ENCODE measurements at regions not wholly inside any gene's neighbourhood (a gene's known extent, or its start where the extent isn't known, plus 50 kb on each side); places are given as distances from the start of the nearest gene placed in this dataset.
A peak's percentile ranks its signal among the peaks of the same experiment; 100 is the strongest.

- DNase-seq (ENCODE audit: low read depth): peak; percentile 55
Observed at GRCh38 chr2:48852938-48853337, 97.4 kb upstream of the LHCGR start.

- DNase-seq (ENCODE audit: low read depth): no peak
Observed at GRCh38 chr2:48851161-48851560, 95.6 kb upstream of the LHCGR start.

GRCh38 chr2:48849770-48850169, 94.2 kb upstream of the LHCGR start:
- DNase-seq (ENCODE audit: low read depth): peak; percentile 35

- DNase-seq (ENCODE audit: low read depth): no peak
Observed at GRCh38 chr2:48845684-48846083, 90.2 kb upstream of the LHCGR start.

GRCh38 chr2:48844417-48845155, 89.1 kb upstream of the LHCGR start:
- peak; percentile 50 for DNase-seq (ENCODE audit: low read depth)

GRCh38 chr2:48841126-48841525, 85.6 kb upstream of the LHCGR start:
- DNase-seq (ENCODE audit: low read depth): no peak

GRCh38 chr2:48838029-48838428, 82.5 kb upstream of the LHCGR start:
- no peak for DNase-seq (ENCODE audit: low read depth)

GRCh38 chr2:48829569-48829968, 74.0 kb upstream of the LHCGR start:
- no peak for DNase-seq (ENCODE audit: low read depth)

GRCh38 chr2:48829036-48829435, 73.5 kb upstream of the LHCGR start:
- peak; percentile 23 for DNase-seq (ENCODE audit: low read depth)

GRCh38 chr2:48826986-48827385, 71.5 kb upstream of the LHCGR start:
- DNase-seq (ENCODE audit: low read depth): no peak

GRCh38 chr2:48824116-48824515, 68.6 kb upstream of the LHCGR start:
- no peak for DNase-seq (ENCODE audit: low read depth)

GRCh38 chr2:48819206-48819735, 63.7 kb upstream of the LHCGR start:
- DNase-seq (ENCODE audit: low read depth): no peak

- DNase-seq (ENCODE audit: low read depth): no peak
Observed at GRCh38 chr2:48817355-48817754, 61.8 kb upstream of the LHCGR start.

GRCh38 chr2:48812416-48812815, 56.9 kb upstream of the LHCGR start:
- DNase-seq (ENCODE audit: low read depth): no peak

GRCh38 chr2:48808311-48808710, 52.8 kb upstream of the LHCGR start:
- DNase-seq (ENCODE audit: low read depth): no peak
